HG03354 (cell line): ENCODE measurements at regions not wholly inside any gene's neighbourhood (a gene's known extent, or its start where the extent isn't known, plus 50 kb on each side); places are given as distances from the start of the nearest gene placed in this dataset.

Source experiments
- ATAC-seq: cut with Tn5 transposase; IDR thresholded peaks from one replicate; pipeline ENCODE4 v1.9.1; 2021; ENCODE audit warnings: mild to moderate bottlenecking; ENCODE audit not compliant: unreplicated experiment, poor library complexity, severe bottlenecking

GRCh38 chr10:2700626-2701305, 366.6 kb upstream of the PFKP start:
- peak; percentile 89 for ATAC-seq

- no peak for ATAC-seq
Observed at GRCh38 chr10:2688958-2689357, 378.4 kb upstream of the PFKP start.

- no peak for ATAC-seq
Observed at GRCh38 chr10:2686691-2687090, 380.7 kb upstream of the PFKP start.

- no peak for ATAC-seq
Observed at GRCh38 chr10:2682491-2682890, 384.9 kb upstream of the PFKP start.

GRCh38 chr10:2681891-2682290, 385.5 kb upstream of the PFKP start:
- ATAC-seq, result no peak

GRCh38 chr10:2680821-2681220, 386.5 kb upstream of the PFKP start:
- no peak for ATAC-seq

GRCh38 chr10:2679646-2680045, 387.7 kb upstream of the PFKP start:
- ATAC-seq, result no peak

- ATAC-seq, result no peak
Observed at GRCh38 chr10:2676455-2676854, 390.9 kb upstream of the PFKP start.

GRCh38 chr10:2674451-2674850, 392.9 kb upstream of the PFKP start:
- no peak for ATAC-seq

GRCh38 chr10:2670864-2671263, 396.5 kb upstream of the PFKP start:
- no peak for ATAC-seq

- ATAC-seq, result no peak
Observed at GRCh38 chr10:2665772-2666171, 401.6 kb upstream of the PFKP start.

- no peak for ATAC-seq
Observed at GRCh38 chr10:2660276-2660675, 407.1 kb upstream of the PFKP start.

- ATAC-seq, result no peak
Observed at GRCh38 chr10:2659660-2660209, 407.6 kb upstream of the PFKP start.

- no peak for ATAC-seq
Observed at GRCh38 chr10:2658780-2659179, 408.6 kb upstream of the PFKP start.

GRCh38 chr10:2650328-2650727, 417.0 kb upstream of the PFKP start:
- no peak for ATAC-seq

- ATAC-seq, result no peak
Observed at GRCh38 chr10:2641028-2641427, 426.3 kb upstream of the PFKP start.

- ATAC-seq, result no peak
Observed at GRCh38 chr10:2633630-2634029, 433.7 kb upstream of the PFKP start.

GRCh38 chr10:2631557-2632205, 435.7 kb upstream of the PFKP start:
- no peak for ATAC-seq

GRCh38 chr10:2628705-2629104, 438.6 kb upstream of the PFKP start:
- no peak for ATAC-seq

- ATAC-seq, result no peak
Observed at GRCh38 chr10:2627969-2628368, 439.4 kb upstream of the PFKP start.

- no peak for ATAC-seq
Observed at GRCh38 chr10:2625094-2625493, 442.3 kb upstream of the PFKP start.
